Endothelial cell (in vitro differentiated cells): ENCODE measurements at regions not wholly inside any gene's neighbourhood (a gene's known extent, or its start where the extent isn't known, plus 50 kb on each side); places are given as distances from the start of the nearest gene placed in this dataset.

ENCODE experiments used
- DNase-seq: peaks from one replicate; pipeline ENCODE4 v3.0.0; 2021; ENCODE audit warnings: low spot score
- H3K27ac Mint-ChIP-seq: one replicate; pipeline ENCODE4 v1.8.0; 2021; ENCODE audit warnings: mixed read lengths, inconsistent platforms; ENCODE audit not compliant: unreplicated experiment
- H3K27me3 Mint-ChIP-seq: one replicate; pipeline ENCODE4 v1.8.0; 2021; ENCODE audit warnings: mild to moderate bottlenecking, moderate library complexity, mixed read lengths, inconsistent platforms; ENCODE audit not compliant: unreplicated experiment
- H3K36me3 Mint-ChIP-seq: one replicate; pipeline ENCODE4 v1.8.0; 2021; ENCODE audit warnings: mild to moderate bottlenecking, low read depth, mixed read lengths, inconsistent platforms; ENCODE audit not compliant: unreplicated experiment
- H3K4me1 Mint-ChIP-seq: one replicate; pipeline ENCODE4 v1.8.0; 2021; ENCODE audit warnings: mild to moderate bottlenecking, mixed read lengths, inconsistent platforms; ENCODE audit not compliant: unreplicated experiment
- H3K4me3 Mint-ChIP-seq: one replicate; pipeline ENCODE4 v1.8.0; 2021; ENCODE audit warnings: mild to moderate bottlenecking, mixed read lengths, inconsistent platforms; ENCODE audit not compliant: unreplicated experiment
- H3K9me3 Mint-ChIP-seq: one replicate; pipeline ENCODE4 v1.8.0; 2021; ENCODE audit warnings: mixed read lengths, inconsistent platforms; ENCODE audit not compliant: unreplicated experiment
- CTCF ChIP-seq: fragments of 200-600 bp; sonication (generic); IDR thresholded peaks from one replicate; pipeline ENCODE4 v1.5.0; 2021; ENCODE audit warnings: antibody characterized with exemption; ENCODE audit not compliant: unreplicated experiment

- H3K9me3 Mint-ChIP-seq = no peaks in the 10 kb centered on the region
- H3K27ac Mint-ChIP-seq = no peak overlapping the region
- no peak overlapping the region for H3K4me3 Mint-ChIP-seq
- TF ChIP-seq CTCF = no peak
- H3K27me3 Mint-ChIP-seq = peaks cover 15% of the 10 kb centered on the region
- H3K36me3 Mint-ChIP-seq = peaks cover 25% of the 10 kb centered on the region
- no peaks in the 10 kb centered on the region for H3K4me1 Mint-ChIP-seq
- no peak for DNase-seq
Observed at GRCh38 chr10:31678575-31679516, 249.8 kb downstream of the ARHGAP12 start.

GRCh38 chr10:31678139-31678536 is 250.5 kb downstream of the ARHGAP12 start:
- DNase-seq = no peak
- Mint-ChIP-seq H3K36me3 (peaks cover 32% of the 10 kb centered on the region), H3K27ac (no peak overlapping the region), H3K27me3 (peaks cover 19% of the 10 kb centered on the region), H3K9me3 (peaks cover 6% of the 10 kb centered on the region), H3K4me1 (no peaks in the 10 kb centered on the region), H3K4me3 (no peak overlapping the region)
- no peak for TF ChIP-seq CTCF

- Mint-ChIP-seq H3K27ac (no peak overlapping the region), H3K36me3 (peaks cover 36% of the 10 kb centered on the region), H3K27me3 (peaks cover 19% of the 10 kb centered on the region), H3K4me1 (no peaks in the 10 kb centered on the region), H3K9me3 (peaks cover 6% of the 10 kb centered on the region), H3K4me3 (no peak overlapping the region)
- TF ChIP-seq CTCF = no peak
- DNase-seq = no peak
Observed at GRCh38 chr10:31677195-31678138, 251.2 kb downstream of the ARHGAP12 start.

GRCh38 chr10:31675726-31676125 is 252.9 kb downstream of the ARHGAP12 start:
- Mint-ChIP-seq H3K4me3 (no peak overlapping the region), H3K36me3 (peaks cover 39% of the 10 kb centered on the region), H3K9me3 (peaks cover 12% of the 10 kb centered on the region), H3K27me3 (peaks cover 14% of the 10 kb centered on the region), H3K4me1 (no peaks in the 10 kb centered on the region), H3K27ac (no peak overlapping the region)
- no peak for DNase-seq
- no peak for TF ChIP-seq CTCF
